ENCODE measurements at regions not wholly inside any gene's neighbourhood (a gene's known extent, or its start where the extent isn't known, plus 50 kb on each side); places are given as distances from the start of the nearest gene placed in this dataset.

GRCh38 chr5:86030753-86031152 is 587.0 kb upstream of the COX7C start:
- DNase-seq (ENCODE audit: low spot score): no peak

- DNase-seq (ENCODE audit: low spot score): no peak
These were observed 579.2 kb upstream of the COX7C start for GRCh38 chr5:86038566-86038965.

GRCh38 chr5:86039351-86039750 is 578.4 kb upstream of the COX7C start:
- DNase-seq (ENCODE audit: low spot score): no peak

GRCh38 chr5:86070719-86071118 is 547.0 kb upstream of the COX7C start:
- no peak for DNase-seq (ENCODE audit: low spot score)

- no peak for DNase-seq (ENCODE audit: low spot score)
These were observed 543.4 kb upstream of the COX7C start for GRCh38 chr5:86074297-86074696.

- DNase-seq (ENCODE audit: low spot score): no peak
These were observed 542.6 kb upstream of the COX7C start for GRCh38 chr5:86075139-86075538.

- no peak for DNase-seq (ENCODE audit: low spot score)
These were observed 522.6 kb upstream of the COX7C start for GRCh38 chr5:86095092-86095491.

- no peak for DNase-seq (ENCODE audit: low spot score)
These were observed 515.8 kb upstream of the COX7C start for GRCh38 chr5:86101966-86102365.

GRCh38 chr5:86108825-86109224 is 508.9 kb upstream of the COX7C start:
- DNase-seq (ENCODE audit: low spot score): no peak

- no peak for DNase-seq (ENCODE audit: low spot score)
These were observed 505.5 kb upstream of the COX7C start for GRCh38 chr5:86112249-86112648.

GRCh38 chr5:86115164-86115563 is 502.6 kb upstream of the COX7C start:
- DNase-seq (ENCODE audit: low spot score): no peak

GRCh38 chr5:86118542-86118941 is 499.2 kb upstream of the COX7C start:
- DNase-seq (ENCODE audit: low spot score): peak; percentile 3

- no peak for DNase-seq (ENCODE audit: low spot score)
These were observed 493.4 kb upstream of the COX7C start for GRCh38 chr5:86124333-86124732.

- no peak for DNase-seq (ENCODE audit: low spot score)
These were observed 491.8 kb upstream of the COX7C start for GRCh38 chr5:86125731-86126601.

- DNase-seq (ENCODE audit: low spot score): no peak
These were observed 490.0 kb upstream of the COX7C start for GRCh38 chr5:86127696-86128095.

GRCh38 chr5:86129009-86129408 is 488.7 kb upstream of the COX7C start:
- DNase-seq (ENCODE audit: low spot score): no peak

GRCh38 chr5:86137297-86137696 is 480.4 kb upstream of the COX7C start:
- no peak for DNase-seq (ENCODE audit: low spot score)

- DNase-seq (ENCODE audit: low spot score): peak; percentile 2
These were observed 473.9 kb upstream of the COX7C start for GRCh38 chr5:86143837-86144236.

- DNase-seq (ENCODE audit: low spot score): no peak
These were observed 464.7 kb upstream of the COX7C start for GRCh38 chr5:86152988-86153560.

- no peak for DNase-seq (ENCODE audit: low spot score)
These were observed 461.9 kb upstream of the COX7C start for GRCh38 chr5:86155796-86156195.

GRCh38 chr5:86170194-86170593 is 447.5 kb upstream of the COX7C start:
- DNase-seq (ENCODE audit: low spot score): no peak

- no peak for DNase-seq (ENCODE audit: low spot score)
These were observed 442.5 kb upstream of the COX7C start for GRCh38 chr5:86175224-86175623.

GRCh38 chr5:86199287-86199686 is 418.5 kb upstream of the COX7C start:
- no peak for DNase-seq (ENCODE audit: low spot score)

GRCh38 chr5:86228147-86228546 is 389.6 kb upstream of the COX7C start:
- DNase-seq (ENCODE audit: low spot score): no peak
